Neural cell (in vitro differentiated cells): ENCODE measurements at regions not wholly inside any gene's neighbourhood (a gene's known extent, or its start where the extent isn't known, plus 50 kb on each side); places are given as distances from the start of the nearest gene placed in this dataset.

Experiments
- H2AFZ ChIP-seq: fragments of 200-600, 300-800 bp; sonication (generic), shearing (Covaris generic); 2 replicates; pipeline ENCODE4 v1.6.0; 2014; ENCODE audit warnings: low read depth, mild to moderate bottlenecking, antibody characterized with exemption, low read length, moderate library complexity
- H3F3A ChIP-seq: fragments of 200-600 bp; shearing (Covaris generic); 2 replicates; pipeline ENCODE4 v1.6.1; 2016; ENCODE audit warnings: mild to moderate bottlenecking, moderate library complexity, mixed read lengths, antibody characterized with exemption, low read length; ENCODE audit not compliant: insufficient read depth, poor library complexity, severe bottlenecking
- H3K27ac ChIP-seq: fragments of 200-600, 300-800 bp; sonication (generic), shearing (Covaris generic); 2 replicates; pipeline ENCODE4 v1.5.1; 2014; ENCODE audit warnings: mild to moderate bottlenecking, low read length, moderate library complexity
- H3K27me3 ChIP-seq: fragments of 300-800, 200-600 bp; sonication (generic), shearing (Covaris generic); 2 replicates; pipeline ENCODE4 v1.6.0; 2014; ENCODE audit warnings: mild to moderate bottlenecking, low read depth, low read length, moderate library complexity; ENCODE audit not compliant: insufficient read depth
- H3K36me3 ChIP-seq: fragments of 300-800, 200-600 bp; sonication (generic), shearing (Covaris generic); 2 replicates; pipeline ENCODE4 v1.5.1; 2014; ENCODE audit warnings: mild to moderate bottlenecking, antibody characterized with exemption, low read length, moderate library complexity; ENCODE audit not compliant: insufficient read depth
- H3K4me2 ChIP-seq: fragments of 300-800, 200-600 bp; sonication (generic), shearing (Covaris generic); 2 replicates; pipeline ENCODE4 v1.6.0; 2014; ENCODE audit warnings: mild to moderate bottlenecking, low read length
- H3K4me3 ChIP-seq: fragments of 300-800, 200-600 bp; sonication (generic), shearing (Covaris generic); 2 replicates; pipeline ENCODE4 v1.5.1; 2014; ENCODE audit warnings: mild to moderate bottlenecking, low read length, moderate library complexity
- H3K79me2 ChIP-seq: fragments of 200-600 bp; shearing (Covaris generic); replicated peaks from 2 replicates; pipeline ENCODE4 v1.6.0; 2014; ENCODE audit warnings: mild to moderate bottlenecking, low read length, moderate library complexity; ENCODE audit not compliant: insufficient read depth
- H3K9ac ChIP-seq: fragments of 300-800, 200-600 bp; sonication (generic), shearing (Covaris generic); 2 replicates; pipeline ENCODE4 v1.6.1; 2016; ENCODE audit warnings: mild to moderate bottlenecking, low read length, mixed read lengths
- H3K9me2 ChIP-seq: fragments of 200-600 bp; shearing (Covaris generic); 2 replicates; pipeline ENCODE4 v1.6.1; 2016; ENCODE audit warnings: mild to moderate bottlenecking, low read length, mixed read lengths; ENCODE audit not compliant: insufficient read depth
- H3K9me3 ChIP-seq: fragments of 200-600, 300-800 bp; sonication (generic), shearing (Covaris generic); 2 replicates; pipeline ENCODE4 v1.6.1; 2016; ENCODE audit warnings: mild to moderate bottlenecking, mixed run types, low read length, moderate library complexity, mixed read lengths
- H4K20me1 ChIP-seq: fragments of 200-600 bp; shearing (Covaris generic); 2 replicates; pipeline ENCODE4 v1.6.1; 2016; ENCODE audit warnings: mild to moderate bottlenecking, mixed run types; ENCODE audit not compliant: insufficient read depth
- CTCF ChIP-seq: fragments of 450-650 bp; IDR thresholded peaks from 2 replicates; pipeline ENCODE4 v1.5.1; 2014; ENCODE audit warnings: antibody characterized with exemption, mild to moderate bottlenecking, moderate library complexity; ENCODE audit not compliant: poor library complexity, severe bottlenecking
- EP300 ChIP-seq: fragments of 450-650 bp; conservative IDR thresholded peaks from 2 replicates; pipeline ENCODE4 v1.6.1; 2014; ENCODE audit warnings: antibody characterized with exemption, mild to moderate bottlenecking, moderate library complexity; ENCODE audit not compliant: poor library complexity, severe bottlenecking
- EZH2 ChIP-seq: fragments of 200-600, 300-800 bp; shearing (Covaris generic), sonication (generic); IDR thresholded peaks from 2 replicates; pipeline ENCODE4 v1.6.1; 2014; ENCODE audit warnings: antibody characterized with exemption, low read length, borderline replicate concordance, mild to moderate bottlenecking; ENCODE audit not compliant: insufficient read depth, poor library complexity, severe bottlenecking
- MXI1 ChIP-seq: fragments of 450-650 bp; conservative IDR thresholded peaks from 2 replicates; pipeline ENCODE4 v1.6.1; 2014; ENCODE audit warnings: antibody characterized with exemption, mild to moderate bottlenecking; ENCODE audit not compliant: poor library complexity, severe bottlenecking
- POLR2AphosphoS5 ChIP-seq: IDR thresholded peaks from 2 replicates; pipeline ENCODE4 v1.6.1; 2012
- RAD21 ChIP-seq: fragments of 450-650 bp; conservative IDR thresholded peaks from 2 replicates; pipeline ENCODE4 v1.6.1; 2014; ENCODE audit warnings: antibody characterized with exemption, mild to moderate bottlenecking, moderate library complexity
- REST ChIP-seq: IDR thresholded peaks from 2 replicates; pipeline ENCODE4 v1.6.1; 2012; ENCODE audit warnings: borderline replicate concordance
- SMC3 ChIP-seq: fragments of 450-650 bp; conservative IDR thresholded peaks from 2 replicates; pipeline ENCODE4 v1.6.1; 2014; ENCODE audit warnings: antibody characterized with exemption, mild to moderate bottlenecking, moderate library complexity; ENCODE audit not compliant: poor library complexity
- TAF1 ChIP-seq: IDR thresholded peaks from 2 replicates; pipeline ENCODE4 v1.6.1; 2012; ENCODE audit warnings: low read depth

- Histone ChIP-seq H4K20me1 (no peaks in the 10 kb centered on the region), H3K27ac (no peak overlapping the region), H3K9ac (no peak overlapping the region), H3K27me3 (no peaks in the 10 kb centered on the region), H3K36me3 (no peaks in the 10 kb centered on the region), H3K9me2 (no peaks in the 10 kb centered on the region), H3K4me3 (no peak overlapping the region), H2AFZ (no peak overlapping the region), H3K79me2 (no peaks in the 10 kb centered on the region), H3F3A (no peaks in the 10 kb centered on the region), H3K9me3 (no peaks in the 10 kb centered on the region), H3K4me2 (no peak overlapping the region)
- TF ChIP-seq TAF1 (no peak), SMC3 (no peak), CTCF (no peak), MXI1 (no peak), REST (no peak), EP300 (no peak), EZH2 (no peak), POLR2AphosphoS5 (no peak), RAD21 (no peak)
Observed at GRCh38 chr17:27389542-27390140, 66.6 kb upstream of the KSR1 start.

DNA sequence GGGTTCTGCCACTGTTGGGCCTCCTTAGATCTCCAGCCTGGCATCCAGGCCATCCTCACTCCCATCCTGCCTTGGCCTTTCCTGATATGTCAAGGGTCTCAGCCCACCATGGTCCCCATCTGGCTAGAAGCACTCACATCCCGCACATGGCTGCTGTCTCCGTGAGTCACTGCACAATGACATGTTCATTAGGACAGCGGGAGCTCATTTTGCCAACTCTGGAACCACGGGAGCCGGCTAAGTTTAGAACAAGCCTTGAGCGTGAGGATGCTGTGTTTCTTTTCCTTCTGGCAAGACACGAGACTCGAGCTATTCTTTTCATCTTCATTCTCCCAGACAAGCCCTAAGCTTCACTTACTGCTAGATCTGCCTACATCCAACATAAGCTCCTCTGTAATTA is 65.7 kb upstream of the KSR1 start:
- H3K79me2 ChIP-seq = no peaks in the 10 kb centered on the region
- no peaks in the 10 kb centered on the region for H3F3A ChIP-seq
- no peak overlapping the region for H2AFZ ChIP-seq
- H3K9me3 ChIP-seq = no peaks in the 10 kb centered on the region
- no peaks in the 10 kb centered on the region for H4K20me1 ChIP-seq
- no peak overlapping the region for H3K9ac ChIP-seq
- H3K27ac ChIP-seq = no peak overlapping the region
- H3K4me3 ChIP-seq = no peak overlapping the region
- TF ChIP-seq REST (no peak), SMC3 (no peak), MXI1 (no peak), EZH2 (no peak), CTCF (no peak), POLR2AphosphoS5 (no peak)
- H3K4me2 ChIP-seq = no peak overlapping the region
- H3K9me2 ChIP-seq = no peaks in the 10 kb centered on the region
- no peaks in the 10 kb centered on the region for H3K36me3 ChIP-seq
- H3K27me3 ChIP-seq = no peaks in the 10 kb centered on the region
